CD14-positive monocyte (primary cell): ENCODE measurements at regions not wholly inside any gene's neighbourhood (a gene's known extent, or its start where the extent isn't known, plus 50 kb on each side); places are given as distances from the start of the nearest gene placed in this dataset.

ENCODE experiments used
- DNase-seq, 3 donors: peaks; one replicate each; pipeline ENCODE4 v3.0.0-alpha.2; 2011 to 2022
- H2AFZ ChIP-seq: 2 replicates; pipeline ENCODE4 v1.6.0; 2012; ENCODE audit warnings: mild to moderate bottlenecking, low read depth, low read length, inconsistent platforms; ENCODE audit not compliant: insufficient read depth, poor library complexity, severe bottlenecking
- H3K27ac ChIP-seq, 2 donors: 1 replicate in 1 of 2; 2 replicates in 1 of 2; pipeline ENCODE4 v1.5.1; 2012 to 2013; ENCODE audit warnings: low read length in 2 of 2, control low read depth in 1 of 2, inconsistent platforms in 1 of 2, low read depth in 1 of 2, mild to moderate bottlenecking in 1 of 2
- H3K27me3 ChIP-seq, 2 donors: one replicate each; pipeline versions ENCODE4 v1.6.0 to v1.6.1; 2011 to 2013; ENCODE audit warnings: low read length in 2 of 2; ENCODE audit not compliant: control insufficient read depth in 2 of 2, insufficient read depth in 2 of 2
- H3K36me3 ChIP-seq, 2 donors: replicated peaks in 1 of 2; 1 replicate in 1 of 2; 2 replicates in 1 of 2; pipeline versions ENCODE4 v1.5.1 to v1.6.1; 2012 to 2013; ENCODE audit warnings: low read length in 2 of 2, control low read depth in 1 of 2, inconsistent platforms in 1 of 2, mild to moderate bottlenecking in 1 of 2; ENCODE audit not compliant: insufficient read depth in 2 of 2, control insufficient read depth in 1 of 2
- H3K4me1 ChIP-seq, 2 donors: 1 replicate in 1 of 2; 2 replicates in 1 of 2; pipeline versions ENCODE4 v1.5.1 to v1.6.1; 2012 to 2013; ENCODE audit warnings: low read length in 2 of 2, control low read depth in 1 of 2, inconsistent platforms in 1 of 2, mild to moderate bottlenecking in 1 of 2, moderate library complexity in 1 of 2; ENCODE audit not compliant: insufficient read depth in 2 of 2, control insufficient read depth in 1 of 2
- H3K4me2 ChIP-seq: replicated peaks from 2 replicates; pipeline ENCODE3; 2012; ENCODE audit warnings: low read length, moderate library complexity, mild to moderate bottlenecking; ENCODE audit not compliant: poor library complexity, severe bottlenecking; ENCODE audit errors: extremely low read depth
- H3K4me3 ChIP-seq, 3 experiments: fragments of 200-600 bp in 1 of 3; sonication (generic) in 1 of 3; replicated peaks in 1 of 3; 1 replicate in 2 of 3; 2 replicates in 1 of 3; pipeline ENCODE4 v1.5.1; 2011 to 2013; ENCODE audit warnings: low read length in 3 of 3, mild to moderate bottlenecking in 3 of 3, control low read depth in 2 of 3, low read depth in 2 of 3, inconsistent platforms in 1 of 3, moderate library complexity in 1 of 3
- H3K79me2 ChIP-seq: 2 replicates; pipeline ENCODE4 v1.6.0; 2012; ENCODE audit warnings: mild to moderate bottlenecking, control low read depth, inconsistent platforms, low read length, moderate library complexity; ENCODE audit not compliant: insufficient read depth
- H3K9ac ChIP-seq: 2 replicates; pipeline ENCODE4 v1.6.0; 2017; ENCODE audit warnings: low read length, mild to moderate bottlenecking; ENCODE audit not compliant: insufficient read depth, poor library complexity, severe bottlenecking
- H3K9me3 ChIP-seq, 2 donors: replicated peaks in 1 of 2; 1 replicate in 1 of 2; 2 replicates in 1 of 2; pipeline versions ENCODE4 v1.5.1 to v1.6.1; 2012 to 2013; ENCODE audit warnings: low read length in 2 of 2, control low read depth in 1 of 2; ENCODE audit not compliant: control insufficient read depth in 1 of 2, insufficient read depth in 1 of 2
- H4K20me1 ChIP-seq: 2 replicates; pipeline ENCODE4 v1.6.0; 2012; ENCODE audit warnings: mild to moderate bottlenecking, low read length, control low read depth, moderate library complexity; ENCODE audit not compliant: insufficient read depth
- H3K27ac Mint-ChIP-seq, 7 donors: one replicate each; pipeline ENCODE4 v1.8.0; 2020; ENCODE audit warnings: mild to moderate bottlenecking in 7 of 7, mixed read lengths in 7 of 7, moderate library complexity in 6 of 7, inconsistent platforms in 2 of 7
- H3K27me3 Mint-ChIP-seq, 3 donors: one replicate each; pipeline ENCODE4 v1.8.0; 2021 to 2022; ENCODE audit warnings: low read depth in 3 of 3, mild to moderate bottlenecking in 3 of 3, mixed read lengths in 3 of 3, moderate library complexity in 3 of 3, inconsistent platforms in 1 of 3
- H3K36me3 Mint-ChIP-seq, 2 donors: one replicate each; pipeline ENCODE4 v1.8.0; 2020; ENCODE audit warnings: mixed read lengths in 2 of 2, inconsistent platforms in 1 of 2, mild to moderate bottlenecking in 1 of 2
- H3K4me1 Mint-ChIP-seq: one replicate; pipeline ENCODE4 v1.8.0; 2020; ENCODE audit warnings: mild to moderate bottlenecking, mixed read lengths
- H3K4me3 Mint-ChIP-seq, 2 donors: one replicate each; pipeline ENCODE4 v1.8.0; 2020; ENCODE audit warnings: mild to moderate bottlenecking in 2 of 2, mixed read lengths in 2 of 2, moderate library complexity in 1 of 2
- H3K9me3 Mint-ChIP-seq, 7 donors: one replicate each; pipeline ENCODE4 v1.8.0; 2020 to 2022; ENCODE audit warnings: mixed read lengths in 7 of 7, mild to moderate bottlenecking in 6 of 7, moderate library complexity in 6 of 7, inconsistent platforms in 2 of 7
- CTCF ChIP-seq: fragments of 200-600 bp; IDR thresholded peaks from one replicate; pipeline ENCODE4 v1.8.0; 2022; ENCODE audit warnings: antibody characterized with exemption, mild to moderate bottlenecking
- WGBS: methylation state at CpG from one replicate; pipeline ENCODE4 v1.1.5; 2013; ENCODE audit warnings: missing lambda C conversion rate; ENCODE audit not compliant: insufficient coverage; 5-methylcytosine and 5-hydroxymethylcytosine counted together
- intact Hi-C, 2 donors: fragments of 100-400 bp; cut with micrococcal nuclease; formaldehyde crosslinking; loops; one replicate each; pipeline versions ENCODE4 v1.15.0 to v1.15.1; 2023

DNA sequence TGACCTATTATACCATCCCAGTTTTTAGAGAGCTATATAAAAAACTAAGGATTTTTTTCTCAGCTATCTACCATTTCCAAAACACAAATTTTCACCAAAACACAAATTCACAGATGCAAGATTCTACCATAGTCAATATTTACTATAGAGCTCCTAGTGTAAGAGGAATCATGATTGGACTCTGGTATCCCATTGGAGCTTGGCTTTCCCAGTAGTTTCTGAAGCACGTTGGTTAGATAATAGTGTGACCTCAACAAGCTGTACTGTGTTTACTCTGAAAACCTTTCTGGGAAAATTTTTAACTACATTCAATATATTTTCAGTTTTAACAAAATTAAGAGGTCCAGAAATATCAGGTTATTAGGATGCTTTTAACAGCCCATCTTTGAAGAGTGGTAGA lies 660.6 kb upstream of the SLC10A2 start:
- WGBS: no CpG with 5 or more reads among the region's 1 CpG
- H3K4me1 Mint-ChIP-seq: no peaks in the 10 kb centered on the region

GRCh38 chr13:103716718-103717117 lies 650.5 kb upstream of the SLC10A2 start:
- H3K36me3 ChIP-seq: no peaks in the 10 kb centered on the region
- H3K9ac ChIP-seq: no peak overlapping the region
- no peak overlapping the region for H3K4me3 Mint-ChIP-seq
- H3K79me2 ChIP-seq: no peaks in the 10 kb centered on the region
- H3K27me3 ChIP-seq: no peaks in the 10 kb centered on the region
- H3K4me2 ChIP-seq: no peak overlapping the region
- H3K27me3 Mint-ChIP-seq: peaks cover 0 to 2% (median 0%) of the 10 kb centered on the region in 3 donors
- no peaks in the 10 kb centered on the region for H3K4me1 Mint-ChIP-seq
- DNase-seq: no peak
- no peak for TF ChIP-seq CTCF
- H3K4me3 ChIP-seq: no peak overlapping the region
- no peak overlapping the region for H3K27ac ChIP-seq
- H3K9me3 ChIP-seq: no peaks in the 10 kb centered on the region
- H4K20me1 ChIP-seq: no peaks in the 10 kb centered on the region
- no CpG with 5 or more reads among the region's 1 CpG for WGBS
- H2AFZ ChIP-seq: no peak overlapping the region
- H3K36me3 Mint-ChIP-seq: no peaks in the 10 kb centered on the region
- no peaks in the 10 kb centered on the region for H3K4me1 ChIP-seq
- no peak overlapping the region for H3K27ac Mint-ChIP-seq
- intact Hi-C loops: no loop called here
- H3K9me3 Mint-ChIP-seq: peaks cover 0 to 3% (median 2%) of the 10 kb centered on the region in 7 donors

More for the DNA sequence above, 660.6 kb upstream of the SLC10A2 start:
- Mint-ChIP-seq H3K36me3 (no peaks in the 10 kb centered on the region), H3K9me3 (peaks cover 0 to 12% (median 3%) of the 10 kb centered on the region in 7 donors), H3K27me3 (no peaks in the 10 kb centered on the region), H3K27ac (no peak overlapping the region), H3K4me3 (no peak overlapping the region)
- Histone ChIP-seq H3K27ac (no peak overlapping the region), H3K27me3 (no peaks in the 10 kb centered on the region), H2AFZ (no peak overlapping the region), H3K79me2 (no peaks in the 10 kb centered on the region), H3K4me1 (no peaks in the 10 kb centered on the region), H3K9ac (no peak overlapping the region), H3K9me3 (peaks cover 0 to 11% of the 10 kb centered on the region in 2 donors), H3K4me3 (no peak overlapping the region), H3K4me2 (no peak overlapping the region), H3K36me3 (no peaks in the 10 kb centered on the region), H4K20me1 (no peaks in the 10 kb centered on the region)
- intact Hi-C loops: no loop called here
- no peak for TF ChIP-seq CTCF
- no peak for DNase-seq
